ENCODE measurements at regions not wholly inside any gene's neighbourhood (a gene's known extent, or its start where the extent isn't known, plus 50 kb on each side); places are given as distances from the start of the nearest gene placed in this dataset.

DNA sequence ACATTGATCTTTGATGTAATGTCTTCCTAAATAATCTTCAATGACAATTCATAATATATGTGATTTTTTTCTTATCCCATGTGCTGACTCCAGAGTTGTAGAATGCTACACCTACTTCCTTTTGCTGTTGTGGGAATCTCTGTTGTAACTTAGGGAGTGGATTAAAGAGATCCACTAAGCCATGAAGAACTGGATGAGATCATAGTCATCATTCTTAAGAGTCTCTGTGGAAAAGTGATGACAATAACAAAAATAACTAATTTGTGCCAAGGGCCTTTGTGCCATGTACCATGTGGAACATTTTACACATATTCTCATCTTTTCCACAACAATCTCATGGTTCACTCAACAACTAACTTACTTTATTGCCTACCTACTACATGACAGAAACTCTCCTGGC is 162.9 kb upstream of the PDZRN3 start:
- POLR2A ChIA-PET (ENCODE audit: low non-redundant PET) = no interaction called here
- Histone ChIP-seq H3K27me3 (replicated peaks; ENCODE audit: insufficient read depth, low read depth, low read length, poor library complexity) (no peaks in the 10 kb centered on the region), H3K4me3 (ENCODE audit: low read depth, low read length, poor library complexity, severe bottlenecking) (no peak overlapping the region), H3K27ac (ENCODE audit: low read depth, low read length, poor library complexity, severe bottlenecking) (no peak overlapping the region), H3K4me1 (ENCODE audit: insufficient read depth, low read length, poor library complexity, severe bottlenecking) (no peaks in the 10 kb centered on the region), H3K9me3 (ENCODE audit: low read depth, low read length, poor library complexity, severe bottlenecking) (no peaks in the 10 kb centered on the region), H3K36me3 (ENCODE audit: insufficient read depth, low read length, poor library complexity, severe bottlenecking) (no peaks in the 10 kb centered on the region)
- TF ChIP-seq, protein P1, sequence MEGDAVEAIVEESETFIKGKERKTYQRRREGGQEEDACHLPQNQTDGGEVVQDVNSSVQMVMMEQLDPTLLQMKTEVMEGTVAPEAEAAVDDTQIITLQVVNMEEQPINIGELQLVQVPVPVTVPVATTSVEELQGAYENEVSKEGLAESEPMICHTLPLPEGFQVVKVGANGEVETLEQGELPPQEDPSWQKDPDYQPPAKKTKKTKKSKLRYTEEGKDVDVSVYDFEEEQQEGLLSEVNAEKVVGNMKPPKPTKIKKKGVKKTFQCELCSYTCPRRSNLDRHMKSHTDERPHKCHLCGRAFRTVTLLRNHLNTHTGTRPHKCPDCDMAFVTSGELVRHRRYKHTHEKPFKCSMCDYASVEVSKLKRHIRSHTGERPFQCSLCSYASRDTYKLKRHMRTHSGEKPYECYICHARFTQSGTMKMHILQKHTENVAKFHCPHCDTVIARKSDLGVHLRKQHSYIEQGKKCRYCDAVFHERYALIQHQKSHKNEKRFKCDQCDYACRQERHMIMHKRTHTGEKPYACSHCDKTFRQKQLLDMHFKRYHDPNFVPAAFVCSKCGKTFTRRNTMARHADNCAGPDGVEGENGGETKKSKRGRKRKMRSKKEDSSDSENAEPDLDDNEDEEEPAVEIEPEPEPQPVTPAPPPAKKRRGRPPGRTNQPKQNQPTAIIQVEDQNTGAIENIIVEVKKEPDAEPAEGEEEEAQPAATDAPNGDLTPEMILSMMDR (conservative IDR thresholded peaks at IDR 0.05; ENCODE audit: low read depth, low read length) = no peak
- no peak for TF ChIP-seq EZH2 (IDR thresholded peaks at IDR 0.05; ENCODE audit: borderline replicate concordance, low read depth, low read length, poor library complexity, severe bottlenecking)
- DNase-seq (ENCODE audit: low spot score) = no peak
- intact Hi-C loops (cut with micrococcal nuclease; ENCODE audit: unreplicated experiment) = no loop called here
- no TSS peak for BruUV-seq (replicated peaks)
- CTCF ChIA-PET = no interaction called here

DNA sequence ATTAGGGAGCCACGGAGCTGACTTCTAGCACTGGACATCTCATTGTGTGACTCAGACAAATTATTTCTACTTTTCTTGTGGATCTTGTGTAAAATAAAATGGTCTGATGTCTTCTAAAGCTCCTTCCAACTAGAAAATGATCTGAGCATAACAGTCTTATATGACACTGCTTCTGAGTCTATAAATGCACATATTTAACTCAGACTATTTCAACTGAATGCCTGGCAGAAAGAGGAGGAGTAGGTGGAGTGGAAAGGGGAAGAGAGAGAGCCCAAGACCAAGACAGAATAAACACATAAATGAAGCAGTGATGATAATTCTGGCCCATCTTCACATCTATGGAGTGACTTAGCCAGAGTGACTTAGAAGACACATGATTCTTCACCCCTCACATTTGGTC is 162.3 kb upstream of the PDZRN3 start:
- BruUV-seq (replicated peaks) = no TSS peak
- no peaks in the 10 kb centered on the region for H3K4me1 ChIP-seq (ENCODE audit: insufficient read depth, low read length, poor library complexity, severe bottlenecking)
- ChIA-PET CTCF (no interaction called here), POLR2A (ENCODE audit: low non-redundant PET) (no interaction called here)
- H3K27me3 ChIP-seq (replicated peaks; ENCODE audit: insufficient read depth, low read depth, low read length, poor library complexity) = no peaks in the 10 kb centered on the region
- no peaks in the 10 kb centered on the region for H3K36me3 ChIP-seq (ENCODE audit: insufficient read depth, low read length, poor library complexity, severe bottlenecking)
- TF ChIP-seq, protein P1 (conservative IDR thresholded peaks at IDR 0.05; ENCODE audit: low read depth, low read length) = no peak
- TF ChIP-seq EZH2 (IDR thresholded peaks at IDR 0.05; ENCODE audit: borderline replicate concordance, low read depth, low read length, poor library complexity, severe bottlenecking) = no peak
- H3K4me3 ChIP-seq (ENCODE audit: low read depth, low read length, poor library complexity, severe bottlenecking) = no peak overlapping the region
- H3K9me3 ChIP-seq (ENCODE audit: low read depth, low read length, poor library complexity, severe bottlenecking) = no peaks in the 10 kb centered on the region
- intact Hi-C loops (cut with micrococcal nuclease; ENCODE audit: unreplicated experiment) = no loop called here
- no peak overlapping the region for H3K27ac ChIP-seq (ENCODE audit: low read depth, low read length, poor library complexity, severe bottlenecking)
- DNase-seq (ENCODE audit: low spot score) = no peak

DNA sequence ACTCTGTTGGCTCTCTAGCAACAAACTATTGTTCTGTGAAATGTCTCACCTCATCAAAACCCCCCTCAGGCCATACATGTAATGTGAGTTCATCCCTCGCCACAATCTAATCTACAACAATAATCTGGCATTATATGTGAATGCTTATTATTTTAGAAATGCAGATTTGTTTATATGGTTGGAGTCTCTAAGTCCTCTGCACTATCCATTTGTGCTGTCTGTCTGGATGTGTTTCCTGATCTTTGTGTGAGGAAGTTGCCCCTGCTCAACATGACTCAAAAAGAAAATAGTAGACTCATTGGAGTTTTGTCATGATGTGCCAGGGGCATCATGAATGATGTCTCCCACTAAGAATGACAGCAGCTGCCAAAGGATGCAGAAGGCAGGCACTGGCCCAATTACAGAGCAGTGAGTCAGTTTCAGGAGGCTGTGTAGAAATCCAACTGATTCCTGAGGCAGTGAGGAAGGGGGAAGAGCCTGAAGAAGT is 161.6 kb upstream of the PDZRN3 start:
- no peak overlapping the region for H3K27ac ChIP-seq (ENCODE audit: low read depth, low read length, poor library complexity, severe bottlenecking)
- TF ChIP-seq EZH2 (IDR thresholded peaks at IDR 0.05; ENCODE audit: borderline replicate concordance, low read depth, low read length, poor library complexity, severe bottlenecking) = no peak
- TF ChIP-seq, protein P1 (conservative IDR thresholded peaks at IDR 0.05; ENCODE audit: low read depth, low read length) = no peak
- no peaks in the 10 kb centered on the region for H3K9me3 ChIP-seq (ENCODE audit: low read depth, low read length, poor library complexity, severe bottlenecking)
- no peak for DNase-seq (ENCODE audit: low spot score)
- H3K4me3 ChIP-seq (ENCODE audit: low read depth, low read length, poor library complexity, severe bottlenecking) = no peak overlapping the region
- ChIA-PET CTCF (no interaction called here), POLR2A (ENCODE audit: low non-redundant PET) (no interaction called here)
- H3K36me3 ChIP-seq (ENCODE audit: insufficient read depth, low read length, poor library complexity, severe bottlenecking) = no peaks in the 10 kb centered on the region
- BruUV-seq (replicated peaks) = no TSS peak
- intact Hi-C loops (cut with micrococcal nuclease; ENCODE audit: unreplicated experiment) = no loop called here
- no peaks in the 10 kb centered on the region for H3K4me1 ChIP-seq (ENCODE audit: insufficient read depth, low read length, poor library complexity, severe bottlenecking)
- H3K27me3 ChIP-seq (replicated peaks; ENCODE audit: insufficient read depth, low read depth, low read length, poor library complexity) = no peaks in the 10 kb centered on the region
